IMR-90 (cell line): ENCODE measurements at regions not wholly inside any gene's neighbourhood (a gene's known extent, or its start where the extent isn't known, plus 50 kb on each side); places are given as distances from the start of the nearest gene placed in this dataset.

Experiments
- ATAC-seq: fragments of 200-7000 bp; cut with Tn5 transposase; 2 replicates; pipeline ENCODE4 v1.9.1; 2020; ENCODE audit warnings: low read depth, mild to moderate bottlenecking, moderate library complexity
- BruUV-seq: library from RNA; stranded (reverse); fragments of 400-500 nt; replicated peaks from 2 replicates; lab custom pipeline; 2021; lab: Mats Ljungman, UMichigan
- CTCF ChIA-PET: fragments of 300-600 bp; formaldehyde crosslinking; extraction: SDS; loops from one replicate; lab custom pipeline; 2021; ENCODE audit warnings: antibody characterized with exemption; lab: Yijun Ruan, JAX
- POLR2A ChIA-PET: fragments of 300-600 bp; sonication (Branson Sonifier 250); formaldehyde crosslinking; loops from one replicate; lab custom pipeline; 2022; ENCODE audit warnings: antibody characterized with exemption; ENCODE audit not compliant: unreplicated experiment; lab: Charles Lee
- DNase-seq: peaks from one replicate; pipeline ENCODE4 v3.0.0; 2013
- H2AFZ ChIP-seq: replicated peaks from 2 replicates; pipeline ENCODE3; 2013; ENCODE audit warnings: low read length, mild to moderate bottlenecking; ENCODE audit not compliant: poor library complexity
- H2AK5ac ChIP-seq: 2 replicates; pipeline ENCODE4 v1.6.1; 2013; ENCODE audit warnings: low read depth, low read length, inconsistent platforms
- H2AK9ac ChIP-seq: replicated peaks from 2 replicates; pipeline ENCODE3; 2013; ENCODE audit warnings: mild to moderate bottlenecking, low read depth, low read length, moderate library complexity; ENCODE audit not compliant: poor library complexity
- H2BK120ac ChIP-seq: 2 replicates; pipeline ENCODE4 v1.6.1; 2013; ENCODE audit warnings: low read depth, low read length, inconsistent platforms
- H2BK15ac ChIP-seq: 3 replicates; pipeline ENCODE4 v1.6.1; 2013; ENCODE audit warnings: low read depth, low read length, inconsistent platforms
- H2BK20ac ChIP-seq: 2 replicates; pipeline ENCODE4 v1.6.1; 2013; ENCODE audit warnings: low read depth, mild to moderate bottlenecking, inconsistent platforms, low read length, moderate library complexity
- H2BK5ac ChIP-seq: 2 replicates; pipeline ENCODE4 v1.6.1; 2013; ENCODE audit warnings: mild to moderate bottlenecking, low read depth, low read length, inconsistent platforms; ENCODE audit not compliant: poor library complexity, severe bottlenecking
- H3K14ac ChIP-seq: replicated peaks from 2 replicates; pipeline ENCODE4 v1.6.1; 2013; ENCODE audit warnings: low read depth, low read length, inconsistent platforms
- H3K18ac ChIP-seq: 2 replicates; pipeline ENCODE4 v1.6.1; 2013; ENCODE audit warnings: low read depth, low read length, control low read depth
- H3K23ac ChIP-seq: 2 replicates; pipeline ENCODE4 v1.6.1; 2013; ENCODE audit warnings: low read depth, low read length, inconsistent platforms
- H3K27ac ChIP-seq: 2 replicates; pipeline ENCODE4 v1.5.1; 2013; ENCODE audit warnings: mild to moderate bottlenecking, control low read depth, low read length; ENCODE audit not compliant: insufficient read depth
- H3K27me3 ChIP-seq: 2 replicates; pipeline ENCODE4 v1.6.1; 2013; ENCODE audit warnings: low read length; ENCODE audit not compliant: control insufficient read depth, insufficient read depth
- H3K36me3 ChIP-seq: 2 replicates; pipeline ENCODE4 v1.6.1; 2013; ENCODE audit warnings: low read length, mixed read lengths; ENCODE audit not compliant: control insufficient read depth, insufficient read depth
- H3K4ac ChIP-seq: 2 replicates; pipeline ENCODE4 v1.6.1; 2013; ENCODE audit warnings: low read depth, low read length, inconsistent platforms
- H3K4me1 ChIP-seq: 2 replicates; pipeline ENCODE4 v1.6.1; 2013; ENCODE audit warnings: low read length, mixed read lengths; ENCODE audit not compliant: control insufficient read depth, insufficient read depth
- H3K4me2 ChIP-seq: 2 replicates; pipeline ENCODE4 v1.6.1; 2013; ENCODE audit warnings: low read depth, mild to moderate bottlenecking, control low read depth, low read length, moderate library complexity
- H3K4me3 ChIP-seq: 2 replicates; pipeline ENCODE4 v1.5.1; 2013; ENCODE audit warnings: low read depth, mild to moderate bottlenecking, control low read depth, low read length, moderate library complexity; ENCODE audit not compliant: insufficient read depth
- H3K56ac ChIP-seq: 2 replicates; pipeline ENCODE4 v1.6.1; 2013; ENCODE audit warnings: low read length, inconsistent platforms; ENCODE audit not compliant: insufficient read depth; ENCODE audit errors: extremely low read depth
- H3K79me1 ChIP-seq, 2 experiments: 2 replicates each; pipeline ENCODE4 v1.6.1; 2013; ENCODE audit warnings: low read length in 2 of 2, inconsistent platforms in 1 of 2, low read depth in 1 of 2
- H3K9ac ChIP-seq: 2 replicates; pipeline ENCODE4 v1.6.1; 2013; ENCODE audit warnings: low read depth, low read length, control low read depth
- H3K9me1 ChIP-seq: 2 replicates; pipeline ENCODE4 v1.6.1; 2013; ENCODE audit warnings: low read length, inconsistent platforms; ENCODE audit not compliant: insufficient read depth
- H3K9me3 ChIP-seq: 2 replicates; pipeline ENCODE4 v1.6.1; 2013; ENCODE audit warnings: low read length; ENCODE audit not compliant: control insufficient read depth, insufficient read depth
- H4K20me1 ChIP-seq: 2 replicates; pipeline ENCODE4 v1.6.1; 2013; ENCODE audit warnings: low read length, inconsistent platforms; ENCODE audit not compliant: insufficient read depth
- H4K5ac ChIP-seq: 2 replicates; pipeline ENCODE4 v1.6.1; 2013; ENCODE audit warnings: mild to moderate bottlenecking, low read depth, low read length, control low read depth
- H4K8ac ChIP-seq, 2 experiments: 2 replicates each; pipeline ENCODE4 v1.6.1; 2013; ENCODE audit warnings: low read depth in 2 of 2, low read length in 2 of 2, control low read depth in 1 of 2, inconsistent platforms in 1 of 2
- H4K91ac ChIP-seq: 2 replicates; pipeline ENCODE4 v1.6.1; 2013; ENCODE audit warnings: low read depth, low read length, inconsistent platforms; ENCODE audit not compliant: insufficient read depth
- CEBPB ChIP-seq: IDR thresholded peaks from 2 replicates; pipeline ENCODE4 v1.6.1; 2012; ENCODE audit warnings: low read depth, low read length, improper control_type of control experiment
- CTCF ChIP-seq: conservative IDR thresholded peaks from 2 replicates; pipeline ENCODE4 v1.5.1; 2012; ENCODE audit warnings: mild to moderate bottlenecking, low read depth, low read length, improper control_type of control experiment
- NFE2L2 ChIP-seq: fragments of 150-350 bp; IDR thresholded peaks from 2 replicates; pipeline ENCODE4 v1.6.1; 2016; ENCODE audit warnings: low read depth, mild to moderate bottlenecking, low read length
- RAD21 ChIP-seq: IDR thresholded peaks from 2 replicates; pipeline ENCODE4 v1.6.1; 2012; ENCODE audit warnings: low read length, improper control_type of control experiment
- RCOR1 ChIP-seq: IDR thresholded peaks from 2 replicates; pipeline ENCODE4 v1.6.1; 2012; ENCODE audit warnings: mild to moderate bottlenecking, low read length, improper control_type of control experiment; ENCODE audit not compliant: insufficient replicate concordance
- USF2 ChIP-seq: fragments of 150-350 bp; IDR thresholded peaks from 2 replicates; pipeline ENCODE4 v1.6.1; 2017; ENCODE audit warnings: mild to moderate bottlenecking, antibody characterized with exemption, low read length, low read depth
- dilution Hi-C: fragments of 300-500 bp; cut with HindIII; formaldehyde crosslinking; loops from one replicate; pipeline ENCODE4 v1.14.3; 2018; ENCODE audit warnings: low sequenced_read_pairs; ENCODE audit not compliant: unreplicated experiment
- in situ Hi-C: fragments of 300-500 bp; cut with MboI; formaldehyde crosslinking; loops from 3 replicates; pipeline ENCODE4 v1.14.3; 2019; ENCODE audit warnings: low sequenced_read_pairs, inconsistent platforms, mixed read lengths
- intact Hi-C: fragments of 100-400 bp; cut with micrococcal nuclease; formaldehyde crosslinking; loops from 2 replicates; pipeline ENCODE4 v1.10.0; 2022

- Histone ChIP-seq H2BK15ac (no peak overlapping the region), H4K91ac (no peak overlapping the region), H2BK120ac (no peak overlapping the region), H3K18ac (no peak overlapping the region), H3K4me2 (no peak overlapping the region), H3K4ac (no peak overlapping the region), H3K27ac (no peak overlapping the region), H3K27me3 (no peaks in the 10 kb centered on the region), H2BK20ac (no peak overlapping the region), H4K5ac (no peak overlapping the region), H3K9me3 (no peaks in the 10 kb centered on the region), H2AFZ (no peak overlapping the region), H3K4me1 (no peaks in the 10 kb centered on the region), H3K23ac (no peak overlapping the region), H3K4me3 (no peak overlapping the region), H2AK9ac (no peak overlapping the region), H3K14ac (no peak overlapping the region), H4K8ac (no peak overlapping the region), H3K79me1 (no peaks in the 10 kb centered on the region), H2AK5ac (no peak overlapping the region), H3K56ac (no peak overlapping the region), H3K9ac (no peak overlapping the region), H4K20me1 (no peaks in the 10 kb centered on the region), H3K36me3 (no peaks in the 10 kb centered on the region), H2BK5ac (no peak overlapping the region), H3K9me1 (no peaks in the 10 kb centered on the region)
- intact Hi-C loops (loop anchor here (2.0 kb wide), 1 partner anchor 25 kb away; no protein-coding TSS in a partner anchor), dilution Hi-C loops (no loop called here), in situ Hi-C loops (no loop called here)
- no peak for TF ChIP-seq CEBPB
- no peak for TF ChIP-seq NFE2L2
- TF ChIP-seq USF2 = no peak
- no peak for TF ChIP-seq RCOR1
- TF ChIP-seq CTCF = no peak
- TF ChIP-seq RAD21 = no peak
- ChIA-PET POLR2A (no interaction called here), CTCF (no interaction called here)
- ATAC-seq (no peak), DNase-seq (no peak)
- BruUV-seq = no TSS peak
Observed at GRCh38 chrX:118904218-118904617, 70.2 kb upstream of the LONRF3 start.
